Neural cell (in vitro differentiated cells): ENCODE measurements at regions not wholly inside any gene's neighbourhood (a gene's known extent, or its start where the extent isn't known, plus 50 kb on each side); places are given as distances from the start of the nearest gene placed in this dataset.

Source experiments
- H2AFZ ChIP-seq: fragments of 200-600, 300-800 bp; sonication (generic), shearing (Covaris generic); 2 replicates; pipeline ENCODE4 v1.6.0; 2014; ENCODE audit warnings: low read depth, mild to moderate bottlenecking, antibody characterized with exemption, low read length, moderate library complexity
- H3F3A ChIP-seq: fragments of 200-600 bp; shearing (Covaris generic); 2 replicates; pipeline ENCODE4 v1.6.1; 2016; ENCODE audit warnings: mild to moderate bottlenecking, moderate library complexity, mixed read lengths, antibody characterized with exemption, low read length; ENCODE audit not compliant: insufficient read depth, poor library complexity, severe bottlenecking
- H3K27ac ChIP-seq: fragments of 200-600, 300-800 bp; sonication (generic), shearing (Covaris generic); 2 replicates; pipeline ENCODE4 v1.5.1; 2014; ENCODE audit warnings: mild to moderate bottlenecking, low read length, moderate library complexity
- H3K27me3 ChIP-seq: fragments of 300-800, 200-600 bp; sonication (generic), shearing (Covaris generic); 2 replicates; pipeline ENCODE4 v1.6.0; 2014; ENCODE audit warnings: mild to moderate bottlenecking, low read depth, low read length, moderate library complexity; ENCODE audit not compliant: insufficient read depth
- H3K36me3 ChIP-seq: fragments of 300-800, 200-600 bp; sonication (generic), shearing (Covaris generic); 2 replicates; pipeline ENCODE4 v1.5.1; 2014; ENCODE audit warnings: mild to moderate bottlenecking, antibody characterized with exemption, low read length, moderate library complexity; ENCODE audit not compliant: insufficient read depth
- H3K4me2 ChIP-seq: fragments of 300-800, 200-600 bp; sonication (generic), shearing (Covaris generic); 2 replicates; pipeline ENCODE4 v1.6.0; 2014; ENCODE audit warnings: mild to moderate bottlenecking, low read length
- H3K4me3 ChIP-seq: fragments of 300-800, 200-600 bp; sonication (generic), shearing (Covaris generic); 2 replicates; pipeline ENCODE4 v1.5.1; 2014; ENCODE audit warnings: mild to moderate bottlenecking, low read length, moderate library complexity
- H3K79me2 ChIP-seq: fragments of 200-600 bp; shearing (Covaris generic); replicated peaks from 2 replicates; pipeline ENCODE4 v1.6.0; 2014; ENCODE audit warnings: mild to moderate bottlenecking, low read length, moderate library complexity; ENCODE audit not compliant: insufficient read depth
- H3K9ac ChIP-seq: fragments of 300-800, 200-600 bp; sonication (generic), shearing (Covaris generic); 2 replicates; pipeline ENCODE4 v1.6.1; 2016; ENCODE audit warnings: mild to moderate bottlenecking, low read length, mixed read lengths
- H3K9me2 ChIP-seq: fragments of 200-600 bp; shearing (Covaris generic); 2 replicates; pipeline ENCODE4 v1.6.1; 2016; ENCODE audit warnings: mild to moderate bottlenecking, low read length, mixed read lengths; ENCODE audit not compliant: insufficient read depth
- H3K9me3 ChIP-seq: fragments of 200-600, 300-800 bp; sonication (generic), shearing (Covaris generic); 2 replicates; pipeline ENCODE4 v1.6.1; 2016; ENCODE audit warnings: mild to moderate bottlenecking, mixed run types, low read length, moderate library complexity, mixed read lengths
- H4K20me1 ChIP-seq: fragments of 200-600 bp; shearing (Covaris generic); 2 replicates; pipeline ENCODE4 v1.6.1; 2016; ENCODE audit warnings: mild to moderate bottlenecking, mixed run types; ENCODE audit not compliant: insufficient read depth
- CTCF ChIP-seq: fragments of 450-650 bp; IDR thresholded peaks from 2 replicates; pipeline ENCODE4 v1.5.1; 2014; ENCODE audit warnings: antibody characterized with exemption, mild to moderate bottlenecking, moderate library complexity; ENCODE audit not compliant: poor library complexity, severe bottlenecking
- EP300 ChIP-seq: fragments of 450-650 bp; conservative IDR thresholded peaks from 2 replicates; pipeline ENCODE4 v1.6.1; 2014; ENCODE audit warnings: antibody characterized with exemption, mild to moderate bottlenecking, moderate library complexity; ENCODE audit not compliant: poor library complexity, severe bottlenecking
- EZH2 ChIP-seq: fragments of 200-600, 300-800 bp; shearing (Covaris generic), sonication (generic); IDR thresholded peaks from 2 replicates; pipeline ENCODE4 v1.6.1; 2014; ENCODE audit warnings: antibody characterized with exemption, low read length, borderline replicate concordance, mild to moderate bottlenecking; ENCODE audit not compliant: insufficient read depth, poor library complexity, severe bottlenecking
- MXI1 ChIP-seq: fragments of 450-650 bp; conservative IDR thresholded peaks from 2 replicates; pipeline ENCODE4 v1.6.1; 2014; ENCODE audit warnings: antibody characterized with exemption, mild to moderate bottlenecking; ENCODE audit not compliant: poor library complexity, severe bottlenecking
- POLR2AphosphoS5 ChIP-seq: IDR thresholded peaks from 2 replicates; pipeline ENCODE4 v1.6.1; 2012
- RAD21 ChIP-seq: fragments of 450-650 bp; conservative IDR thresholded peaks from 2 replicates; pipeline ENCODE4 v1.6.1; 2014; ENCODE audit warnings: antibody characterized with exemption, mild to moderate bottlenecking, moderate library complexity
- REST ChIP-seq: IDR thresholded peaks from 2 replicates; pipeline ENCODE4 v1.6.1; 2012; ENCODE audit warnings: borderline replicate concordance
- SMC3 ChIP-seq: fragments of 450-650 bp; conservative IDR thresholded peaks from 2 replicates; pipeline ENCODE4 v1.6.1; 2014; ENCODE audit warnings: antibody characterized with exemption, mild to moderate bottlenecking, moderate library complexity; ENCODE audit not compliant: poor library complexity
- TAF1 ChIP-seq: IDR thresholded peaks from 2 replicates; pipeline ENCODE4 v1.6.1; 2012; ENCODE audit warnings: low read depth

- no peaks in the 10 kb centered on the region for H4K20me1 ChIP-seq
- H3K9me3 ChIP-seq: no peaks in the 10 kb centered on the region
- H2AFZ ChIP-seq: no peak overlapping the region
- H3K4me3 ChIP-seq: no peak overlapping the region
- H3K4me2 ChIP-seq: no peak overlapping the region
- H3K9me2 ChIP-seq: no peaks in the 10 kb centered on the region
- H3K27me3 ChIP-seq: no peaks in the 10 kb centered on the region
- no peak overlapping the region for H3K9ac ChIP-seq
- no peaks in the 10 kb centered on the region for H3K36me3 ChIP-seq
- H3K27ac ChIP-seq: no peak overlapping the region
- TF ChIP-seq CTCF: no peak
- TF ChIP-seq EZH2: no peak
- no peak for TF ChIP-seq POLR2AphosphoS5
- TF ChIP-seq MXI1: no peak
- no peak for TF ChIP-seq REST
- no peak for TF ChIP-seq SMC3
- no peak for TF ChIP-seq TAF1
- no peak for TF ChIP-seq EP300
- TF ChIP-seq RAD21: no peak
- H3F3A ChIP-seq: no peaks in the 10 kb centered on the region
- H3K79me2 ChIP-seq: no peaks in the 10 kb centered on the region
These were observed 117.3 kb upstream of the INHBA start for GRCh38 chr7:41820111-41820671.

- H3K9me3 ChIP-seq: no peaks in the 10 kb centered on the region
- H3K27me3 ChIP-seq: no peaks in the 10 kb centered on the region
- TF ChIP-seq MXI1 (no peak), REST (no peak), TAF1 (no peak), EP300 (no peak), RAD21 (no peak), CTCF (no peak), POLR2AphosphoS5 (no peak), SMC3 (no peak), EZH2 (no peak)
- H4K20me1 ChIP-seq: no peaks in the 10 kb centered on the region
- H3K9ac ChIP-seq: no peak overlapping the region
- no peaks in the 10 kb centered on the region for H3K36me3 ChIP-seq
- H3F3A ChIP-seq: no peaks in the 10 kb centered on the region
- no peak overlapping the region for H3K4me2 ChIP-seq
- no peaks in the 10 kb centered on the region for H3K9me2 ChIP-seq
- no peaks in the 10 kb centered on the region for H3K79me2 ChIP-seq
- no peak overlapping the region for H3K4me3 ChIP-seq
- H2AFZ ChIP-seq: no peak overlapping the region
- H3K27ac ChIP-seq: no peak overlapping the region
These were observed 116.8 kb upstream of the INHBA start for GRCh38 chr7:41819645-41820044.
